HT1080 (cell line): ENCODE measurements at regions not wholly inside any gene's neighbourhood (a gene's known extent, or its start where the extent isn't known, plus 50 kb on each side); places are given as distances from the start of the nearest gene placed in this dataset.
A peak's percentile ranks its signal among the peaks of the same experiment; 100 is the strongest.

Experiments used
- DNase-seq: peaks from one replicate; pipeline ENCODE4 v3.0.0-alpha.2; 2015; ENCODE audit warnings: low read depth

DNA sequence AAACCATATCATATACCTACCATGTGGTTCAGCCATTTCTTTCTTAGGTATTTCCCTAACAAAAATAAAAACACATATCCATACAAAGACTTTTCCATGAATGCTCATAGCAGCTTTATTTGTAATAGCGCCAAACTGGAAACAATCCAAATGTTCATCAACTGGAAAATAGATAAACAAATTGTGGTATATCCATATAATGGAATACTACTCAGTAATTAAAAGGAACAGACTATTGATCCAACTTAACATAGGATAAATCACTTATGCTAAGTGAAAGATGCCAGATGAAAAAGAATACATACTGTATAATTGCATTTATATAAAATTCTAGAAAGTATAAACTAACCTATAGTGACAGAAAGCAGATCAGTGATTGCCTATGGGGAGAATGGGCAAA is 323.3 kb downstream of the BUD13 start:
- no peak for DNase-seq

DNA sequence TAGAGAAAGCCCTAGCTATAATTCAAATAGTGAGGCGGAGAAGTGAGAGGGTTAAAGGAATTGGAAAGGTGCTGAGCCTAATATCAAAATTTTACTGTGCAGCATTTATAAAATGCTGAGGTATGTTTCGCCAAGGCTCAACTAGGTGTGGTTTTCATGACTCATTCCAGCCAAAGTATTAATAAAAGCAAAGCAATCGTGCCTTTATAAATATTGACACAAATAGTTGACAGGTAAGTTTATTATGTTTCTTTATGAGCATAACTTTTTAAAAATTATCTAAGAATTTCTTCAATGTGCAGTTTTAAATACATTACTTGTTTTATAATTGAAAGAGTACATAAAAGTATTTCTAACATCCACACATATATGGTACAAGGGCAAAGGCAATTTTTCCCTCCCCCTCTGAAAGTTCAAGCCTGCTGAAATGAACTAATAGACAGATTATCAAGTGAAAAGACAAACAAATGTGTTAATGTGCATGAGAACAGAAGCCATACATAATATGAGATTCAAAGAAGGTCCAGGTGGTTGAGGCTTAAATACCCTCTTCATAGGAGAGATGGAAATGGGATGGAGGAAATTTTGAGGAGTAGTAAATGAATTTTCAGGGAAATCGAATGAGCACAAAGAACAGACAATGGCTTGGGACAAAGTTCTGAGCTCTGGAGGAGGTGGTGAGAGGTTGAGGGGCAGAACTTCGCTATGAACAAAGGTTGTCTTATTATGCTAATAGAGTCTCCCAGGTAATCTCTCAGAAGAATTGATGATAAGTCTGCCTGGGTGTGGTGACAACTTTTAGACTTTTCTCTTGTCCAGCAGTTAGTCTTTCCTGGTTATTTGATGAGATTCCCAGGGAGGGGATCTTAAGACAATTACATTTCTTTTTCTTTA is 326.5 kb downstream of the BUD13 start:
- no peak for DNase-seq

DNA sequence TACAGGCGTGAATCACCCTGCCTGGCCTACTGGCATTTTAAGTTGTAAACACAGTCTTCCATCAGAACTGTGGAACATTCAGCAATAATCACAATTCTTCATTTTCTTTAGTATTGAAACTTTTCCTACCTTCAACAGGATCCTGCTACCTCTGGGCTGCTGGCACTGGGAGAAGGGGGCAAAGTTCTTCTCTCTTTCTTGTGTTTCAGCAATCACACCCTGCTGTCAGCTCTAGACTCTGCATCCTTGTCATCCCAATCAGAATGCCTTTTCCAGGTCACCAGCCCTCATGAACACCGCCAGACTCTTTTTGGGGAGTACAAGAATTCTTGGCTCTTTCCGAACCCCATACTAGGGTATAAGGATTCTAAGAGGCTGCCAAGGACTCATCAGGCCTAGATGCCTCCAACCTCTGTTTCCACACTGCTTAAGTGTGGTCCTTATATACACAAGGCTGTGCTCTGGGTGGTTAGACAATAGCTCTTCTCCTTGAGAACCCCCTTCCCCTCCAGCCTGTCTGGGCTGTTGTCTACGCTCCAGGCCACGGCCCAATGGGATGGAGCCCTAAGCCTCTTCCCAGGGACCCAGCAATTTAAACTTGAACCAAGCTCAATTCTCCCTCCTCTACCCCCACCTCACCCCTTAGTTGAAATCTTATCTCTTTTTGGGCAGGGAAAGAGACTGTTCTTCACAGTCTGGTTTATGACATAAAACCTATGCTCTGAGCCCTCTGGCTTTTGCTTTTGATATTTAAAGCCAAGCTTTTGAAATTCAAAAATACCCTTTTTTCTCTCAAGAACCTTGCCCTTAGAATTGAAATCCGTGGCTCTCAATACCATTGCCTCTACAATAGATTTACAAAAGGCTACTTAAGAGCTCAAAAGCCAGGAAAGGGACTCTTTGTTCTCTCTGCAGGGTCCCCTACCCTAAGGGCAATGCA is 327.4 kb downstream of the BUD13 start:
- no peak for DNase-seq

DNA sequence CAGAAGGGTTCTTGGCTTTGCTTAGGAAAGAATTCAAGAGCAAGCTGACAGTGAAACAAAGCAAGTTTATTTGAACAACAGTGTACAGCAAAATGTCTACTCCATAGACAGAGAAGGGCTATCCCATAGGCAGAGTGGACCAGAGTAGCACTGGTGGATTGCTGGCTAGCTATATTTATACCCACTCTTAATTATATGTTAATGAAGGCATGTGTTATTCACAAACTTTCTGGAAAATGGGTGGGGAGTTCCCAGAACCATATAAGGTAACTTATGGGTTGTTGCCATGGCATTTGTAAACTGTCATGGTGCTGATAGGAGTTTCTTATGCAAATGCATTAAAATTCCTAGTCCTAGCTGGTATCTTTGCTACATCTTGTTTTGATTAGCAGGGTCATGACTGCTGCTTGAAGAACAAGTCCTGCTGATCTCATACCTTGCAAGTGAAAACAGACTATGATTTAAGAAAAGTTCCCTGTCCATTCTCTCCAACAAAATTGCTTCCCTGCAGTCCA is 330.5 kb downstream of the BUD13 start:
- no peak for DNase-seq

DNA sequence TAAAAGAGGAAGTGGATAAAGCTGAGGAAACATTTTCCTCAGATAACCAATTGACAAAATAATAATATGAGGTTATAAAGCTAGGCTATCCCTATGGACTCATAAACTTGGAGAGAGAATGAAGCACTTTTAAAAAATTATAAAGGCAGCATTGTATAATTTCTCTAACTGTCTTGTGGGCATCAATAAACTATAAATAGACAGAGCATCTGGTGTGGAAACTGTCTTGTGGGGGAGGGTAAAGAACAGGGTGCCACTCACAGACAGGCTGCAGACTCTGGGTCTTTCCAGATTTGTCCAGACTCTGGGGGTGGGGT is 333.5 kb downstream of the BUD13 start:
- DNase-seq, result no peak

DNA sequence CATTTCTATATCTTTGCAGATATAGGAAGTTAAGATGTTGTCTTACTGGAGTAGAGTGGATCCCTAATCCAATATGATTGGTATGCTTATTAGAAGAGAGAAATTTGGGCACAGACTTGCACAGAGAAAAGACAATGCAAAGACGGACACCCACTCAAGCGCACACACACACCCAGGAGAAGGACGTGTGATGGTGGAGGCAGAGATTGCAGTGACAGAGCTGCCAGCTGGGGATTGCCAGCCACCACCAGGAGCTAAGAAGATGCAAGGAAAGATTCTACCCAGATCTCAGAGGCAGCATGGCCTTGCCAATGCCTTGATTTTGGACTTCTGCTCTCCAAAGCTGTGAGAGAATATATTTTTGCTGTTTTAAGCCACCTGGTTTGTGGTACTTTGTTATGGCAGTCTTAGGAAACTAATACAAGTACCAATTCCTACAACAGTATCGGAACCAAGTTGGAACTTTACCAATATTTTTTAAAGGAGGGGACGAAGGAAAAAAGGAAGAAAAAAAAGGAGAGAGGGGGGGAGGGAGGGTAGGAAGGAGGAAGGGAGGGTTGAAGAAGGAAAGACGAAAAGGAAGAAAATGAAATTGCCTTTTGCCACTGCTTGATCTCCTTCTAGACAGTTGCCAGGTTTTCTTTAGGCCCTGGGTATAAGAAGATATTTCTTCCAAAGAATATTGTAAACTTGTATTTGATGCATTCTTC is 334.0 kb downstream of the BUD13 start:
- no peak for DNase-seq

DNA sequence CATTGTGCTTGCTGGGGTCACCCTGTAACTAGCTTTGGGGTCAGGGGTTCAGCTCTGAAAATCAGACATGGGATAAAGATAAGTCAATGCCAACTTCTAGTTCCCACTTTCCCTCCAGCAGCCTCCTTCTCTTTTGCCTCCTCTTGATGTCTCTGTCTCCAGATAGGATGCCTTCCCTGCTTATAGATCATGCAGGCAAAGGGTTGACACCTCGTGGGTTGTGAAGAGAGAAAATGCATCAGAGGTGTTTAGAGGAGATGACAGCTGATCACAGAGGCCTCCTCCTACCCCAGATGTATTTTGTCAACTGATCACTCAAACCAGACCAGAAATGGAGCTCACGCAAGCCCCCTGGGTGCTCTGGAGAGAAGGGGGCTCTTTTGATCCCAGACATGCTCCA is 337.8 kb downstream of the BUD13 start:
- no peak for DNase-seq

DNA sequence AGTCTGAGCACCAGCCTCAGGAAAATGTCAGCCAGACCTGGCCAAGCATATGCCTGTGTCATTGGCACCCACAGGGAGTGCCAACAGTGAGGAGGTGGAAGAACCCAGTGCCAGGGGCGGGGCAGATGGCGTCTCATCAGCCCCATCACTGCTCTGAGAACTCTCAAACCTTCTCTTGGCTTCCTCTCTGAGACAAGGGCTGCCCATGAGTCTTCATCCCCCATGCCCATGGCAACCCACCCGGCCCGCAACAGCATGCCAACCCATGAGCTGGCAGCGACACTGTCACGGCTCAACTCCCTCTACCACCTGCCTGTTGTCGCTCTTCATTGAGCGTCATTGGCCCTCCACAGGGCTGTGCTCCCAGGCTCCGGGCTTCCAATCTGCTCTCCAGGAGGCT is 340.5 kb downstream of the BUD13 start:
- no peak for DNase-seq

DNA sequence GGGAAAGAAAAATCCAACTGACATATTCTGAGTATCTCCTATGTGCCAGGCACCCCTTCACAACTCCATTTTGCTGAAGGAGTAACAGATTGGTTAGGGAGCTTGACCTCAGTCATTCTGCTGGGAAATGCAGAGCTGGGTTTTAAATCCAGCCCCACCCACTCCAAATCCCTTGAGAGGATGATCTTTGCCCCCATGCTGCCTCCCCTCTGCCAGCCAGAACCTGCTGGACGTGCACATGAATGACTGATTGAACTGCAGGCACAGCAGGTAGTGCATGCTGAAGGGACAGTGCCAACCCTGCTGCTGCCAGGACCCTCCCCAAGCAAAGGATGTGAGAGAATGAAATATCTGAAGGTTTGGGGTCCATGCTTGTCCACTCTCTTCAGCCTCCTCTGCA is 340.9 kb downstream of the BUD13 start:
- no peak for DNase-seq

DNA sequence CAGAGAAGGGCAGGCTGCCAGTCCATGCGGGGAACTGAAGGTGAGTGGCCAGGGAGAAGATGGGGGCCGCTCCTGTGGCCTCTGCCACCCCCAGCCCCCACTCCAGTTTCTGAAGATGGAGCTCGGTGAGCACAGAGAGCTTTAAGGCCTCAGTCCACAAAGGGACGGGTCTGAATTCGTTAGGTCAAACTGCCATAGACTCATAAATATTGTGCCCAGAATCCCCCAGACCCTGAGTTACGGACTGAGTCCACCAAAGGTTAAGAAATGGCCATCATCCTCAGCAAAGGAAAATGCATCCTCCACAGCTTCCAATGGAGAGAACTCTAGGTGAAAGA is 344.2 kb downstream of the BUD13 start:
- DNase-seq, result no peak

DNA sequence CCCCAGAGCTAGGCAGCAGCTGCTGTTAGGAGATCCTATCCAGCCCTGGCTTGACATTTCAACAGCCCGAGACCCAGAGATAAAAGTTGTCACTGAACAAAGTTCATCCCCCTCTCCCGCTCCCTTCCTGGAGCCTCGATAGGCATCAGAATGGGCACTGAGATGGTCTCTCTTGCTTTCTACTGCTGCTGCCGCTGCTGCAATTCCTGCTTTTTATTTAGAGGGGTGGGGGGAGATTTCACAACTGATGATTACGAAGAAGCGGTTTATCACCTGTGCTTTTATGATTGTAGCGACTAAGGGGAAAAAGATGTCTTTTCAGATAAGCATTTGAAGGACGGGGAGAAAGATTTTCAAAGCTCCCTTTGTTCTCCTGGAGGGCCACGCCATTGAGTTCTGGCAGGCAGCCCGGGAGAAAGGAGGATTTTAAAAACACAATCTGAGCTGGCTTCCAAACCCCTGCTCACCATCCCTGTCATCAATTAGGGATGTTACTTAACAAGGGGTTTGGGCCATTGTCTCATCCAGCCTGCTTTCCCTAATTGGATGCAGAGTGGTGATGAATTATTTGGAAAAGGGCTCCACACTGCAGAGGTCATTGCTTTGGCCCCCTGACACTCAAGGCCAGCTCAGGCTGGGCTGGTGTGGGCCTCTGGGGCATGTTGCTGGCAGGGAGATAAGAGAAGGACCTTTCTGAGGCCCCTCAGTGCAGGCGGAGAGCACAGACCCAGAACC is 344.7 kb downstream of the BUD13 start:
- peak; percentile 37 for DNase-seq

DNA sequence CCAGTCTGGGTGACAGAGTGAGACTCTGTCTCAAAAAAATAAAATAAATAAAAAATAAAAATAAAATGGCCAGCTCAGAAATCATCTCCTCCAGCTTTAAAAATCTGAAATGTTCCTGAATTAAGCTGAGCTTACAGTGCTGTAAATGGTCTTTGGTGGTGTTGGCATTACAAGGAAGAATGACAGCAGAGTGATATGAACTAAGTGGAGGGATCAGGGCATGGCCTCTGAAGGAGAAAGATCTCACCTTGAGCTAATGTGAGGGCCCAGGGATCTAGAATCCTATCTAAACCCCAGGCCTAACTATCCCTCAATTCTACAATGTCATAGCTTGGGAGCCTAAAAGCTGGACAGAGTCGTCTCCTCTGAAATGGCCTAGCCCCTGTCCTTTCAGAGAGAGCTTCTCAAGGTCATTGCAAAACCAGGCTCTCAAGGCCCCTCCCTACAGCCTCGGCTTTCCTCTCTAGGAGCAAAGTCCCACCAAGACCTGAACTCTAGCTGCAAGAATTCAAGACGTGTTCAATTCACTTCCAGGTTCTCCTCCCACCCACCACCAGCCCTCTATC is 345.4 kb downstream of the BUD13 start:
- no peak for DNase-seq

DNA sequence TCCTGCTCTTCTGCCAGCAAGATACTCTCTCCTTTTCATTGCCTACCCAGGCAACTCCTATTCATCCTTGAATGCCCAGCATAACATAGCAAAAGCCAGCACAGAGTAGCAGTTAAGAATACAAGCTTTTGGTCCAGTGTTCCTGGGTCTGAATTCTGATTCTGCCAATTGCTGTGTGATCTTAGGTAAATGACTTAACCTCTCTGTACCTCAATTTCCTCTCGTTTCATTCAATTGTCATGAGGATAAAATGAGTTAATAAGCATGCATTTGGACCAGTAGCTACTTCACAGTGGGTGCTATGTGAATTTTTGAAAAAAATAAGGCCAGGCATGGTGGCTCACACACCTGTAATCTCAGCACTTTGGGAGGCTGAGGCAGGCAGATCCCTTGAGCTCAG is 346.0 kb downstream of the BUD13 start:
- DNase-seq, result no peak

DNA sequence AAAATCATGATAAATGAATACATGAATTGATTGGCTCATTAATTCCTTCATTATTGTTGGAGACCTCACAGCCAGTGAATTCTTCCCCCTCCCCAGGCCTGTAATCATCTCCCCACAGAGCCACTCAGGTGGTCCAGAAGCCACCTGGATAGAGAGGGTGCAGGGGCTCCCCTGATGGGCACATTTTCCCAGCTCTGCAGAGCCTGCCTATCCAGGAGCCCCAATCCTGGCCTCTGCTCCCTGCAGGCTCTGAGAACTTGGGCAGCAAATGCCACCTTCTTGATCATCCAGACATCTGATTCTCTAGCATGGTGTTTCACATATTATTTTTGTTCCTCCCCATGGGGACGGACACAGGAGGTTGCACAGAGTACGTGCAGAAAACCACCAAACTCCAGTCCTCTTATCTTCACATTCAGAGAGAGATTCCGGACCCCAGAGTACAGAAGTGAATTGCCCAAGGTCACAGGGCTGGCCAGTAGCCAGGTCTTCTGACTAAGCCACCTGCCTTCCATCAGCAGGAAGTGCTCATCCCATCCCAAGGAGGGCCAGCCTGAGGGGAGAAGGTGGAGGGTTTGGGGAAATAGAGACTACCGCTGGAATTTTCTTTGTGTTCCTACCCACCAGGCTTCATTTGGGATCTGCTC is 348.0 kb downstream of the BUD13 start:
- DNase-seq, result no peak

DNA sequence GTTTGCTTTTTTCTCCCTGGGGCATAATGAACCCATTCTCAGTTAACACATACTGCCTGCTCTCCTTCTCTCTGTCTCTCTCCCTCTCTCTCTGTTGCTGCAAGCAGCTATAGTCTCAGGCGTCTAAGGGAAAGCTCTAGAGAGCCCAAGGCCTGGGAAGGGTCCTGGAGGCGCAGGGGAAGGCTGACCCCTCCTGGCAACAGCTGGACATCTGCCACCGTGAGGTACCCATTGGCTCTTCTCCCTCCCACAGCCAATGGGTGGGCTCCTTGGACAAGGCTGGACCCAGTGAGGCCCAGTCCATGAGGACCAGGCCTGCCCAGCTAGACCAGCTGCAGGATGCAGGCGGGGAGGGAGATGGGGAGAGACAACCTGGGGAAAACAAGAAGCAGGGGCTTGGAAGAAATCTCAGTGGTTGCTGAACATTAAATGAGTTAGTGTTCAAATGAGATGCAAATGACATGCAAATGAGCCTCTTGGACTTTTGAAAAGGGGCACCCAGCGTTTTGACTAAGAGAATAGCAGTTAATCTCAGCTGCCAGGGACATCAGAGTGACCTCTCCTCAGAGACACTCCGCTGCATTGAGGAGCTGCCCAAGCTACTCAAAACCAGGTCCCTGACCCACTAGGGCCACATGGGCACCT is 349.7 kb downstream of the BUD13 start:
- no peak for DNase-seq

DNA sequence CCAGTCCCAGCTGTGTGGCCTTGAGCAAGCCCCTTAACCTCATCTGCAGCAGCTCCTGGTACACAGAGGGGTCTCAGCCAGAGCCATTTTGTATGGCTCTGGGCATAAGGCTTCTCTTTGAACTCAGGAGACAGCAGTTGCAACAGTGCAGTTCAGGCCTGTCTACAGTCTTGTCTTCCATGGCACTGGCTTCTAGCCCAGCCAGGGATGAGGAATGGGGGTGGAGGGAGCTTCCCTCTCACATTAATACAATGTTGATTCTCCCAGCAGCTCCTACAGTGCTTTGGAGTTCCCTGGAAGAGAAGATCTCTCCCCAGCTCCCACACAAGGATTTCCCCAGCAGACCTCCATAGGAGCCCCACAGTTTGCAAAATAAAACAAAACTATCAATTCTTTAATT is 350.2 kb downstream of the BUD13 start:
- no peak for DNase-seq

DNA sequence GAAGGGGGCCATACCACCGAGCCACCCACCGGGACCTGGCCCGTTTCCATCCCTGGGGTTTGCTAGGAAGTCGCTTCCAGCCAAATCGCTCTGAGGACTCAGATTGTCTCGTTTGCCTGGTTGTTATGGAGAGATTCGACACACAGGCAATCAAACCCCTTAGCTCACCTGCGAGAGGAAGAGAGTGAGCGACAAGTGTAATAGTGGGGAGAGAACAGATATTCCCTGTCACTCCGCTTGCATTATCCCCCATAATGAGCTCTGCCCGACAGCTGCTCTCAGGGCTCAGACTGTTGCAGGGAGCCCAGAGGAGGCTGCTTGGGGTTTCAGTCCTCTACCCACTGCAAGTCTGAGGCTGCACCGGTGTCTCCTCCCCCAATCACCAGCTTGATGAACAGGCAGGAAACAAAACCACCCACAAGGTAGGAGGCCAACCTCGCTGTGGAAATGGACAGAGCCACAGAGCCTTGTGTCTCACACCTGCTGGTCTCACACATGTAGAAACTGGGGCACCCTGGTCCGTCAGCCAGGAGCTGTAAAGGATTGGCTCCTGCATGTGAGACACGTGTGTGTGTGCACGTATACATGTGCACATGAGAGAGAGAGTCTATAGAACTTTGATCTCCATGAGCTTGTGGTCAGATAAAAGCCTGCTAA is 351.1 kb downstream of the BUD13 start:
- DNase-seq, result no peak

DNA sequence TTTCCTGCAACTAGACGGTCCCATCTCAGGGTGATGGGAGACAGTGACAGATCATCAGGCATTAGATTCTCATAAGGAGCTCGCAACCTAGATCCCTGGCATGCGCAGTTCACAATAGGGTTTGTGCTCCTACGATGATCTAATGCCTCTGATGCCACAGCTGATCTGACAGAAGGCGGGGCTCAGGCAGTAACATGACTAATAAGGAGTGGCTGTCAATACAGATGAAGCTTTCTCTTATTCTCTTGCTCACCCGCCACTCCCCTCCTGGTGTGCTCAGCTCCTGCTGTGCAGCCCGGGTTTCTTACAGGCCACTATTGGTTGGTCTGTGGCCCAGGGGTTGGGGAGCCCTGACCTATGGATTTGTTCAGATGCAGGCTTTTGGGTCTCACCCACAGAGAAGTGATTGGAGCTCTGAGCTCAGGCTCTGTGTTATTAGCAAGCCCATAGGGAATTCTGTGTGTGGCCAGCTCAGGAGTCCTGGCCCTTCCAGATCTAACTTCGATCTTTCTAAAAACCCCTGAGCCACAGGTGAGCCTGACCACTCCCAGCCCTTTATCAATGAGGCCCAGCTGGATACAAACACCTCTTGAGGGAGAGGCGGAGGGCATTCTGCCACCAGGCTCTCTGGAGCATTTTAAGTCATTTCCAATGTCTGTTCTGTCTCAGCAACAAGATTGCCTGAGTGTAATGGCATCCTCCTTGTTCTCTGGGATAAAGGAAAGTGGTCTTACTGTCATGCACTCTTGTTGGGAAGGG is 351.8 kb downstream of the BUD13 start:
- DNase-seq, result peak; percentile 56
